Lower leg skin (tissue), 3 donors: ENCODE measurements at regions not wholly inside any gene's neighbourhood (a gene's known extent, or its start where the extent isn't known, plus 50 kb on each side); places are given as distances from the start of the nearest gene placed in this dataset.

ENCODE experiments used
- CTCF ChIP-seq, 3 donors: fragments of 450-650 bp; IDR thresholded peaks; one replicate each; pipeline ENCODE4 v1.5.1; 2016; ENCODE audit warnings: antibody characterized with exemption in 3 of 3, mild to moderate bottlenecking in 3 of 3, moderate library complexity in 2 of 3
- POLR2A ChIP-seq, 2 donors: fragments of 450-650 bp; IDR thresholded peaks; one replicate each; pipeline ENCODE4 v1.6.1; 2016 to 2017; ENCODE audit warnings: antibody characterized with exemption in 2 of 2, mild to moderate bottlenecking in 1 of 2, moderate library complexity in 1 of 2

GRCh38 chr14:54116972-54117371 lies 160.3 kb upstream of the BMP4 start:
- TF ChIP-seq CTCF (IDR thresholded peaks at IDR 0.05) (no peak), POLR2A (IDR thresholded peaks at IDR 0.05) (no peak)
